ENCODE measurements at regions not wholly inside any gene's neighbourhood (a gene's known extent, or its start where the extent isn't known, plus 50 kb on each side); places are given as distances from the start of the nearest gene placed in this dataset.
A peak's percentile ranks its signal among the peaks of the same experiment; 100 is the strongest.

GRCh38 chr12:91326058-91327027 is 143.7 kb upstream of the DCN start:
- TF ChIP-seq, protein P1, sequence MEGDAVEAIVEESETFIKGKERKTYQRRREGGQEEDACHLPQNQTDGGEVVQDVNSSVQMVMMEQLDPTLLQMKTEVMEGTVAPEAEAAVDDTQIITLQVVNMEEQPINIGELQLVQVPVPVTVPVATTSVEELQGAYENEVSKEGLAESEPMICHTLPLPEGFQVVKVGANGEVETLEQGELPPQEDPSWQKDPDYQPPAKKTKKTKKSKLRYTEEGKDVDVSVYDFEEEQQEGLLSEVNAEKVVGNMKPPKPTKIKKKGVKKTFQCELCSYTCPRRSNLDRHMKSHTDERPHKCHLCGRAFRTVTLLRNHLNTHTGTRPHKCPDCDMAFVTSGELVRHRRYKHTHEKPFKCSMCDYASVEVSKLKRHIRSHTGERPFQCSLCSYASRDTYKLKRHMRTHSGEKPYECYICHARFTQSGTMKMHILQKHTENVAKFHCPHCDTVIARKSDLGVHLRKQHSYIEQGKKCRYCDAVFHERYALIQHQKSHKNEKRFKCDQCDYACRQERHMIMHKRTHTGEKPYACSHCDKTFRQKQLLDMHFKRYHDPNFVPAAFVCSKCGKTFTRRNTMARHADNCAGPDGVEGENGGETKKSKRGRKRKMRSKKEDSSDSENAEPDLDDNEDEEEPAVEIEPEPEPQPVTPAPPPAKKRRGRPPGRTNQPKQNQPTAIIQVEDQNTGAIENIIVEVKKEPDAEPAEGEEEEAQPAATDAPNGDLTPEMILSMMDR (IDR thresholded peaks at IDR 0.05) = peak; percentile 68 to 79 (median 72)
- no peak for TF ChIP-seq POLR2A (IDR thresholded peaks at IDR 0.05)
- no peak for TF ChIP-seq EP300 (IDR thresholded peaks at IDR 0.05)
